ENCODE measurements at regions not wholly inside any gene's neighbourhood (a gene's known extent, or its start where the extent isn't known, plus 50 kb on each side); places are given as distances from the start of the nearest gene placed in this dataset.
A peak's percentile ranks its signal among the peaks of the same experiment; 100 is the strongest.
"Not testable (repeated sequence)": the region's sequence is repeated elsewhere in the genome, so short reads cannot be mapped to it uniquely, and the experiment has no call there.

- DNase-seq (no peak), ATAC-seq (ENCODE audit: low FRiP score in 2 of 2) (no peak)
- Histone ChIP-seq H3K4me3 (no peak overlapping the region), H3K4me1 (no peaks in the 10 kb centered on the region), H3K27me3 (no peaks in the 10 kb centered on the region), H3K9me3 (no peaks in the 10 kb centered on the region), H3K27ac (no peak overlapping the region), H3K36me3 (no peaks in the 10 kb centered on the region)
- WGBS, 2 donors: 29 to 43% methylated on average over 1 of the region's 1 CpG
- TF ChIP-seq EP300 (IDR thresholded peaks at IDR 0.05) (no peak), POLR2AphosphoS5 (IDR thresholded peaks at IDR 0.05) (no peak), POLR2A (IDR thresholded peaks at IDR 0.05) (no peak)
- TF ChIP-seq, protein P1, sequence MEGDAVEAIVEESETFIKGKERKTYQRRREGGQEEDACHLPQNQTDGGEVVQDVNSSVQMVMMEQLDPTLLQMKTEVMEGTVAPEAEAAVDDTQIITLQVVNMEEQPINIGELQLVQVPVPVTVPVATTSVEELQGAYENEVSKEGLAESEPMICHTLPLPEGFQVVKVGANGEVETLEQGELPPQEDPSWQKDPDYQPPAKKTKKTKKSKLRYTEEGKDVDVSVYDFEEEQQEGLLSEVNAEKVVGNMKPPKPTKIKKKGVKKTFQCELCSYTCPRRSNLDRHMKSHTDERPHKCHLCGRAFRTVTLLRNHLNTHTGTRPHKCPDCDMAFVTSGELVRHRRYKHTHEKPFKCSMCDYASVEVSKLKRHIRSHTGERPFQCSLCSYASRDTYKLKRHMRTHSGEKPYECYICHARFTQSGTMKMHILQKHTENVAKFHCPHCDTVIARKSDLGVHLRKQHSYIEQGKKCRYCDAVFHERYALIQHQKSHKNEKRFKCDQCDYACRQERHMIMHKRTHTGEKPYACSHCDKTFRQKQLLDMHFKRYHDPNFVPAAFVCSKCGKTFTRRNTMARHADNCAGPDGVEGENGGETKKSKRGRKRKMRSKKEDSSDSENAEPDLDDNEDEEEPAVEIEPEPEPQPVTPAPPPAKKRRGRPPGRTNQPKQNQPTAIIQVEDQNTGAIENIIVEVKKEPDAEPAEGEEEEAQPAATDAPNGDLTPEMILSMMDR (IDR thresholded peaks at IDR 0.05): no peak
These were observed 1524.4 kb upstream of the SEL1L start for GRCh38 chr14:83058068-83058467.

DNA sequence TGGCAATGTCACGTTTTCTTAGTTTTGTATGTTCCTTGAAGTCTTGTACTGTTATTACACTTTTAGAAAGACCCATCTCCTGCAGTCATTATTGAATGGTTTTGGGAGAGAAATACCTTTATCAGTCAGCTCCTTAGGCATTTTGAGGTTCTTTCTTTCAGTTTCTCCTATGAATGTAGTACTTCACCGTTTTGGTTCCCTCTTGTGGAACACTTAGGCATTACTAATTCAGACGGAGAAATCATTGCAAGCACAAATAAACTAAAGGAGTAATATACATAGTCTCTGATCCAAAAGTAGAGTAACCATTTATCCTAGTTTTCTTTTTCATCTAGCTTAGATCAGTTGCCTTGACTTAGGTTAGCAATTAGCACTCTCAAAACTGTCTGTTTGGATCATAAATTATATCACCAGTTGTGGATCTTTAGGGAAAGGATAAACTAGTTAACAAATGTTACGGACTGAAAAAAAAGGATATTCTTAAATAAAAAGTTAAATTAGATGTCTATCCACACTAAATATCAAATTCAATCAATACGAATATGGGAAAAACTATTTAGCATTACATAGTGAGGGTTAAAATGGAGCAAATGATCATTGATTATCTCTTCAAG is 1538.3 kb upstream of the SEL1L start:
- H3K4me1 ChIP-seq: no peaks in the 10 kb centered on the region
- H3K27me3 ChIP-seq: no peaks in the 10 kb centered on the region
- 57 to 58% methylated on average over 5 of the region's 5 CpGs for WGBS, 2 donors
- H3K27ac ChIP-seq: no peak overlapping the region
- no peaks in the 10 kb centered on the region for H3K9me3 ChIP-seq
- no peak for TF ChIP-seq EP300 (IDR thresholded peaks at IDR 0.05)
- TF ChIP-seq, protein P1 (IDR thresholded peaks at IDR 0.05): peak in 2 of 6 experiments; percentile 31 to 37
- DNase-seq (no peak), ATAC-seq (ENCODE audit: low FRiP score in 2 of 2) (no peak)
- no peaks in the 10 kb centered on the region for H3K36me3 ChIP-seq
- no peak overlapping the region for H3K4me3 ChIP-seq

DNA sequence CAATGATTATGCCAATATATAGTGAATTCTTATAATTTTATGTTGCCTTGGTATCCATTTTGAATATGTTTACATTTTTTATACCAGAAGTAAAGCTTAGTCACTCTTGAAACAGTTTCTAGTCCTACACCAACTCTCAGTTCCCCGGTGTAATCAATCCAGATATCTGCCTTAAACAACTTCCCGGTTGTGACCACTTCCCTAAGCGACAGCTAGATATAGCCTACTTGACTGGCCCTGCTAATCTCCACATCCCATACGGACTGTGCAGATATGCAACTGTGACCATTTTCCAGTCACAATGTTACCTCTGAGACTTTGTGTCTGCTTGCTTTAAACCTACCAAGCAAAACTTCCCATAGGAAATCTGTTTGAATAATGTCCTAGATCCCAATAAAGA is 1551.5 kb upstream of the SEL1L start:
- no peak for DNase-seq
- Histone ChIP-seq H3K36me3 (no peaks in the 10 kb centered on the region), H3K4me3 (no peak overlapping the region), H3K4me1 (no peaks in the 10 kb centered on the region), H3K27ac (no peak overlapping the region), H3K9me3 (no peaks in the 10 kb centered on the region), H3K27me3 (no peaks in the 10 kb centered on the region)
- 56 to 74% methylated on average over 4 of the region's 4 CpGs for WGBS, 2 donors
- ATAC-seq (ENCODE audit: low FRiP score in 2 of 2): no peak
- no peak for TF ChIP-seq POLR2A (IDR thresholded peaks at IDR 0.05)
- no peak for TF ChIP-seq EP300 (IDR thresholded peaks at IDR 0.05)
- TF ChIP-seq, protein P1 (IDR thresholded peaks at IDR 0.05): no peak
- TF ChIP-seq POLR2AphosphoS5 (IDR thresholded peaks at IDR 0.05): no peak

GRCh38 chr14:83085725-83086124 is 1552.1 kb upstream of the SEL1L start:
- H3K4me1 ChIP-seq: no peaks in the 10 kb centered on the region
- no peaks in the 10 kb centered on the region for H3K9me3 ChIP-seq
- H3K27me3 ChIP-seq: no peaks in the 10 kb centered on the region
- DNase-seq (no peak), ATAC-seq (ENCODE audit: low FRiP score in 2 of 2) (no peak)
- no peak overlapping the region for H3K4me3 ChIP-seq
- H3K36me3 ChIP-seq: no peaks in the 10 kb centered on the region
- TF ChIP-seq EP300 (IDR thresholded peaks at IDR 0.05): no peak
- TF ChIP-seq POLR2A (IDR thresholded peaks at IDR 0.05): no peak
- no peak for TF ChIP-seq POLR2AphosphoS5 (IDR thresholded peaks at IDR 0.05)
- TF ChIP-seq, protein P1 (IDR thresholded peaks at IDR 0.05): no peak
- no peak overlapping the region for H3K27ac ChIP-seq
- WGBS, 2 donors: 31 to 47% methylated on average over 1 of the region's 1 CpG

GRCh38 chr14:83091991-83092956 is 1558.6 kb upstream of the SEL1L start:
- H3K27me3 ChIP-seq; H3K27ac ChIP-seq; H3K9me3 ChIP-seq; ATAC-seq (ENCODE audit: low FRiP score in 2 of 2); H3K36me3 ChIP-seq; H3K4me1 ChIP-seq: not testable (repeated sequence)
- peak overlapping the region in 1 of 4 donors; percentile 6 for H3K4me3 ChIP-seq
- peak in 1 of 2 donors; percentile 84 for DNase-seq
- 57% methylated on average over 25 to 34 of the region's 47 CpGs for WGBS, 2 donors

Data from upper lobe of left lung (tissue), 6 donors.